ENCODE measurements at regions not wholly inside any gene's neighbourhood (a gene's known extent, or its start where the extent isn't known, plus 50 kb on each side); places are given as distances from the start of the nearest gene placed in this dataset.

- no peak for DNase-seq (ENCODE audit: low read depth)
- no peak for TF ChIP-seq CTCF (IDR thresholded peaks at IDR 0.05; ENCODE audit: control insufficient read depth, extremely low read depth, insufficient read depth)
- no peak overlapping the region for H3K4me3 ChIP-seq (ENCODE audit: low read depth, low read length)
Observed at GRCh38 chr2:59196491-59196890, 955.4 kb upstream of the FANCL start.

GRCh38 chr2:59195851-59196250 is 954.7 kb upstream of the FANCL start:
- no peak overlapping the region for H3K4me3 ChIP-seq (ENCODE audit: low read depth, low read length)
- DNase-seq (ENCODE audit: low read depth), result no peak
- TF ChIP-seq CTCF (IDR thresholded peaks at IDR 0.05; ENCODE audit: control insufficient read depth, extremely low read depth, insufficient read depth), result no peak

GRCh38 chr2:59191781-59192180 is 950.7 kb upstream of the FANCL start:
- no peak for TF ChIP-seq CTCF (IDR thresholded peaks at IDR 0.05; ENCODE audit: control insufficient read depth, extremely low read depth, insufficient read depth)
- H3K4me3 ChIP-seq (ENCODE audit: low read depth, low read length), result no peak overlapping the region
- no peak for DNase-seq (ENCODE audit: low read depth)

GRCh38 chr2:59190518-59190917 is 949.4 kb upstream of the FANCL start:
- DNase-seq (ENCODE audit: low read depth), result no peak
- no peak overlapping the region for H3K4me3 ChIP-seq (ENCODE audit: low read depth, low read length)
- no peak for TF ChIP-seq CTCF (IDR thresholded peaks at IDR 0.05; ENCODE audit: control insufficient read depth, extremely low read depth, insufficient read depth)

- H3K4me3 ChIP-seq (ENCODE audit: low read depth, low read length), result no peak overlapping the region
- DNase-seq (ENCODE audit: low read depth), result no peak
- TF ChIP-seq CTCF (IDR thresholded peaks at IDR 0.05; ENCODE audit: control insufficient read depth, extremely low read depth, insufficient read depth), result no peak
Observed at GRCh38 chr2:59184276-59185020, 943.3 kb upstream of the FANCL start.

GRCh38 chr2:59183070-59183469 is 941.9 kb upstream of the FANCL start:
- TF ChIP-seq CTCF (IDR thresholded peaks at IDR 0.05; ENCODE audit: control insufficient read depth, extremely low read depth, insufficient read depth), result no peak
- no peak for DNase-seq (ENCODE audit: low read depth)
- no peak overlapping the region for H3K4me3 ChIP-seq (ENCODE audit: low read depth, low read length)

- DNase-seq (ENCODE audit: low read depth), result no peak
- H3K4me3 ChIP-seq (ENCODE audit: low read depth, low read length), result no peak overlapping the region
- TF ChIP-seq CTCF (IDR thresholded peaks at IDR 0.05; ENCODE audit: control insufficient read depth, extremely low read depth, insufficient read depth), result peak; percentile 20; the same call in 1 of the 2 replicates
Observed at GRCh38 chr2:59182249-59182648, 941.1 kb upstream of the FANCL start.
